Endothelial cell of umbilical vein (primary cell): ENCODE measurements at regions not wholly inside any gene's neighbourhood (a gene's known extent, or its start where the extent isn't known, plus 50 kb on each side); places are given as distances from the start of the nearest gene placed in this dataset.

ENCODE experiments used
- BruUV-seq: library from RNA; stranded (reverse); fragments of 400-500 nt; replicated peaks from 2 replicates; lab custom pipeline; 2021; lab: Mats Ljungman, UMichigan
- CTCF ChIA-PET: fragments of 300-600, 350-600 bp; sonication (Branson Sonifier 250); formaldehyde crosslinking; loops from one replicate; lab custom pipeline; 2021; ENCODE audit warnings: antibody characterized with exemption, inconsistent platforms; lab: Charles Lee
- POLR2A ChIA-PET: fragments of 300-600, 350-600 bp; sonication (Branson Sonifier 250); formaldehyde crosslinking; loops from one replicate; lab custom pipeline; 2021; ENCODE audit warnings: antibody characterized with exemption, inconsistent platforms; lab: Charles Lee
- DNase-seq: peaks from one replicate; pipeline ENCODE4 v3.0.0-alpha.2; 2011; ENCODE audit warnings: low read depth, low spot score
- FAIRE-seq: peaks from 2 replicates; lab custom pipeline; 2011; peaks lifted over from hg19 to GRCh38; lab: Jason Lieb, UNC
- H2AFZ ChIP-seq: 2 replicates; pipeline ENCODE4 v1.6.0; 2012; ENCODE audit warnings: low read depth, low read length, control low read depth, inconsistent platforms
- H3K27ac ChIP-seq: 2 replicates; pipeline ENCODE4 v1.5.1; 2011; ENCODE audit warnings: low read depth, mild to moderate bottlenecking, control low read depth, low read length, moderate library complexity; ENCODE audit not compliant: insufficient read depth
- H3K27me3 ChIP-seq, 2 experiments: 2 replicates each; pipeline versions ENCODE4 v1.6.0 to v1.6.1; 2011; ENCODE audit warnings: low read length in 2 of 2, mixed read lengths in 1 of 2; ENCODE audit not compliant: control insufficient read depth in 2 of 2, insufficient read depth in 2 of 2
- H3K36me3 ChIP-seq, 2 experiments: 2 replicates in 1 of 2; 3 replicates in 1 of 2; pipeline ENCODE4 v1.5.1; 2011; ENCODE audit warnings: low read length in 2 of 2, mild to moderate bottlenecking in 1 of 2, moderate library complexity in 1 of 2; ENCODE audit not compliant: control insufficient read depth in 2 of 2, insufficient read depth in 2 of 2; ENCODE audit errors: extremely low read depth in 1 of 2
- H3K4me1 ChIP-seq: 3 replicates; pipeline ENCODE4 v1.5.1; 2011; ENCODE audit warnings: mild to moderate bottlenecking, low read length; ENCODE audit not compliant: control insufficient read depth, insufficient read depth; ENCODE audit errors: extremely low read depth
- H3K4me2 ChIP-seq: 2 replicates; pipeline ENCODE4 v1.6.1; 2011; ENCODE audit warnings: low read length, control low read depth, mixed read lengths; ENCODE audit not compliant: insufficient read depth
- H3K4me3 ChIP-seq, 3 experiments: fragments of 200-600 bp in 1 of 3; sonication (generic), shearing (Covaris generic) in 1 of 3; replicated peaks in 1 of 3; 2 replicates each; pipeline ENCODE4 v1.5.1; 2011 to 2016; ENCODE audit warnings: control low read depth in 3 of 3, low read length in 3 of 3, mild to moderate bottlenecking in 2 of 3, inconsistent platforms in 1 of 3, low read depth in 1 of 3, moderate library complexity in 1 of 3; ENCODE audit not compliant: insufficient read depth in 1 of 3
- H3K79me2 ChIP-seq: 2 replicates; pipeline ENCODE4 v1.6.0; 2012; ENCODE audit warnings: low read length, inconsistent platforms; ENCODE audit not compliant: control insufficient read depth, insufficient read depth
- H3K9ac ChIP-seq: replicated peaks from 2 replicates; pipeline ENCODE3; 2011; ENCODE audit warnings: low read length, control low read depth; ENCODE audit not compliant: insufficient read depth; ENCODE audit errors: extremely low read depth
- H3K9me1 ChIP-seq: replicated peaks from 3 replicates; pipeline ENCODE4 v1.6.0; 2011; ENCODE audit warnings: mild to moderate bottlenecking, low read length; ENCODE audit not compliant: control insufficient read depth, insufficient read depth; ENCODE audit errors: extremely low read depth
- H3K9me3 ChIP-seq: replicated peaks from 2 replicates; pipeline ENCODE4 v1.5.1; 2012; ENCODE audit warnings: low read length, inconsistent platforms; ENCODE audit not compliant: control insufficient read depth, insufficient read depth
- H4K20me1 ChIP-seq: replicated peaks from 2 replicates; pipeline ENCODE3; 2011; ENCODE audit warnings: mild to moderate bottlenecking, low read length; ENCODE audit not compliant: control insufficient read depth, insufficient read depth; ENCODE audit errors: extremely low read depth
- CTCF ChIP-seq, 2 donors: IDR thresholded peaks; 1 replicate in 1 of 2; 2 replicates in 1 of 2; pipeline ENCODE4 v1.5.1; 2011; ENCODE audit warnings: low read length in 2 of 2, mild to moderate bottlenecking in 2 of 2, moderate library complexity in 2 of 2, control low read depth in 1 of 2, inconsistent platforms in 1 of 2, low read depth in 1 of 2; ENCODE audit not compliant: insufficient read depth in 1 of 2; ENCODE audit errors: extremely low read depth in 1 of 2
- EZH2 ChIP-seq: IDR thresholded peaks from 2 replicates; pipeline ENCODE4 v1.6.1; 2012; ENCODE audit warnings: borderline replicate concordance, low read depth, mild to moderate bottlenecking, moderate library complexity, low read length, inconsistent platforms; ENCODE audit not compliant: severe bottlenecking
- FOS ChIP-seq: IDR thresholded peaks from 2 replicates; pipeline ENCODE4 v1.6.1; 2011; ENCODE audit warnings: mild to moderate bottlenecking, low read length, moderate library complexity, borderline replicate concordance; ENCODE audit not compliant: insufficient read depth
- GATA2 ChIP-seq: IDR thresholded peaks from 2 replicates; pipeline ENCODE4 v1.7.0; 2011; ENCODE audit warnings: low read depth, mild to moderate bottlenecking, moderate library complexity, mixed read lengths, low read length; ENCODE audit not compliant: insufficient read length, insufficient read depth
- JUN ChIP-seq: IDR thresholded peaks from 2 replicates; pipeline ENCODE4 v1.6.1; 2011; ENCODE audit warnings: borderline replicate concordance, low read depth; ENCODE audit not compliant: insufficient read length, insufficient read depth
- MAX ChIP-seq: IDR thresholded peaks from 2 replicates; pipeline ENCODE4 v1.6.1; 2011; ENCODE audit not compliant: insufficient read depth, insufficient read length
- MYC ChIP-seq: IDR thresholded peaks from one replicate; pipeline ENCODE4 v1.6.1; 2011; ENCODE audit warnings: mild to moderate bottlenecking, low read depth, low read length
- POLR2A ChIP-seq: IDR thresholded peaks from 2 replicates; pipeline ENCODE4 v1.6.1; 2012; ENCODE audit warnings: low read depth, mild to moderate bottlenecking, control low read depth, low read length
- POLR2AphosphoS5 ChIP-seq: IDR thresholded peaks from 2 replicates; pipeline ENCODE4 v1.6.1; 2012; ENCODE audit warnings: low read depth, mild to moderate bottlenecking, control low read depth, low read length, moderate library complexity; ENCODE audit not compliant: insufficient read depth
- dilution Hi-C: fragments of 300-500 bp; cut with MboI; formaldehyde crosslinking; loops from one replicate; pipeline ENCODE4 v1.15.0; 2019; ENCODE audit warnings: low sequenced_read_pairs; ENCODE audit not compliant: extremely low pct_ligation_motif_present
- intact Hi-C: fragments of 100-400 bp; cut with micrococcal nuclease; formaldehyde crosslinking; loops from one replicate; pipeline ENCODE4 v1.10.0; 2022

- Histone ChIP-seq H3K4me1 (no peaks in the 10 kb centered on the region), H3K4me3 (no peak overlapping the region), H3K27ac (no peak overlapping the region), H3K9ac (no peak overlapping the region), H2AFZ (no peak overlapping the region), H4K20me1 (no peaks in the 10 kb centered on the region), H3K27me3 (no peaks in the 10 kb centered on the region), H3K9me1 (no peaks in the 10 kb centered on the region), H3K9me3 (no peaks in the 10 kb centered on the region), H3K36me3 (no peaks in the 10 kb centered on the region), H3K4me2 (no peak overlapping the region), H3K79me2 (no peaks in the 10 kb centered on the region)
- no peak for FAIRE-seq
- no TSS peak for BruUV-seq
- intact Hi-C loops (no loop called here), dilution Hi-C loops (no loop called here)
- TF ChIP-seq CTCF (IDR thresholded peaks at IDR 0.05; ENCODE audit: extremely low read depth in 1 of 2, insufficient read depth in 1 of 2, low read depth in 1 of 2, low read length in 2 of 2) (no peak), JUN (no peak), MAX (no peak), POLR2AphosphoS5 (no peak), GATA2 (no peak)
- DNase-seq: no peak
- POLR2A ChIA-PET: no interaction called here
- CTCF ChIA-PET: interaction anchor here (1.4 kb wide), 1 partner anchor 10 kb away, joined by 4 read pairs; no protein-coding TSS in a partner anchor
Observed at GRCh38 chr6:1514078-1514477, 95.6 kb upstream of the FOXC1 start.

- no peak overlapping the region for H3K27ac ChIP-seq
- DNase-seq: no peak
- no peaks in the 10 kb centered on the region for H3K36me3 ChIP-seq
- BruUV-seq: no TSS peak
- intact Hi-C loops: no loop called here
- no peaks in the 10 kb centered on the region for H4K20me1 ChIP-seq
- dilution Hi-C loops: no loop called here
- H2AFZ ChIP-seq: no peak overlapping the region
- H3K9me1 ChIP-seq: no peaks in the 10 kb centered on the region
- ChIA-PET POLR2A (no interaction called here), CTCF (interaction anchor here (1.0 to 1.4 kb wide), 2 partner anchors 9 to 78 kb away, joined by 3 to 4 read pairs; no protein-coding TSS in a partner anchor)
- no peaks in the 10 kb centered on the region for H3K79me2 ChIP-seq
- no peak overlapping the region for H3K9ac ChIP-seq
- no peak overlapping the region for H3K4me3 ChIP-seq
- no peaks in the 10 kb centered on the region for H3K9me3 ChIP-seq
- TF ChIP-seq POLR2A (no peak), MYC (no peak), POLR2AphosphoS5 (no peak), GATA2 (no peak), MAX (no peak), JUN (no peak), FOS (no peak), CTCF (IDR thresholded peaks at IDR 0.05; ENCODE audit: extremely low read depth in 1 of 2, insufficient read depth in 1 of 2, low read depth in 1 of 2, low read length in 2 of 2) (no peak), EZH2 (no peak)
- no peaks in the 10 kb centered on the region for H3K4me1 ChIP-seq
- no peaks in the 10 kb centered on the region for H3K27me3 ChIP-seq
- FAIRE-seq: no peak
- H3K4me2 ChIP-seq: no peak overlapping the region
Observed at GRCh38 chr6:1515280-1515679, 94.4 kb upstream of the FOXC1 start.
